Natural killer cell (primary cell): ENCODE measurements at regions not wholly inside any gene's neighbourhood (a gene's known extent, or its start where the extent isn't known, plus 50 kb on each side); places are given as distances from the start of the nearest gene placed in this dataset.

Source experiments
- ATAC-seq, 3 donors: fragments of 150-1000 bp in 2 of 3; fragments of 200-7000 bp in 1 of 3; cut with Tn5 transposase; 1 replicate in 1 of 3; 2 replicates in 2 of 3; pipeline ENCODE4 v1.10.0; 2021; ENCODE audit warnings: mild to moderate bottlenecking in 2 of 3, moderate library complexity in 2 of 3
- DNase-seq, 2 donors: peaks; one replicate each; pipeline versions ENCODE4 v3.0.0 to v3.0.0-alpha.2; 2013 to 2021; ENCODE audit warnings: mixed read lengths in 1 of 2
- H3K27ac ChIP-seq: one replicate; pipeline ENCODE4 v1.5.1; 2013; ENCODE audit warnings: mild to moderate bottlenecking, low read length
- H3K27me3 ChIP-seq: one replicate; pipeline ENCODE4 v1.6.1; 2013; ENCODE audit warnings: low read length; ENCODE audit not compliant: control insufficient read depth, insufficient read depth
- H3K36me3 ChIP-seq: one replicate; pipeline ENCODE4 v1.6.1; 2013; ENCODE audit warnings: low read length; ENCODE audit not compliant: control insufficient read depth, insufficient read depth
- H3K4me1 ChIP-seq: one replicate; pipeline ENCODE4 v1.6.1; 2013; ENCODE audit warnings: low read length; ENCODE audit not compliant: control insufficient read depth, insufficient read depth
- H3K4me3 ChIP-seq: one replicate; pipeline ENCODE4 v1.5.1; 2013; ENCODE audit warnings: low read length
- H3K9me3 ChIP-seq: one replicate; pipeline ENCODE4 v1.6.1; 2013; ENCODE audit warnings: low read length; ENCODE audit not compliant: control insufficient read depth, insufficient read depth
- H3K27ac Mint-ChIP-seq, 2 donors: one replicate each; pipeline ENCODE4 v1.8.0; 2022; ENCODE audit warnings: mild to moderate bottlenecking in 2 of 2, mixed read lengths in 2 of 2, moderate library complexity in 1 of 2
- H3K27me3 Mint-ChIP-seq, 2 donors: one replicate each; pipeline ENCODE4 v1.8.0; 2022; ENCODE audit warnings: low read depth in 2 of 2, mixed read lengths in 2 of 2
- H3K36me3 Mint-ChIP-seq: one replicate; pipeline ENCODE4 v1.8.0; 2022; ENCODE audit warnings: mixed read lengths
- H3K4me1 Mint-ChIP-seq, 2 donors: one replicate each; pipeline ENCODE4 v1.8.0; 2022; ENCODE audit warnings: mixed read lengths in 2 of 2
- H3K4me3 Mint-ChIP-seq: one replicate; pipeline ENCODE4 v1.8.0; 2022; ENCODE audit warnings: mild to moderate bottlenecking, moderate library complexity, mixed read lengths
- H3K9me3 Mint-ChIP-seq, 2 donors: one replicate each; pipeline ENCODE4 v1.8.0; 2022; ENCODE audit warnings: mixed read lengths in 2 of 2
- WGBS: methylation state at CpG from one replicate; pipeline ENCODE4 v1.1.7; 2013; ENCODE audit warnings: missing lambda C conversion rate; ENCODE audit not compliant: insufficient coverage; 5-methylcytosine and 5-hydroxymethylcytosine counted together
- intact Hi-C: fragments of 100-400 bp; cut with micrococcal nuclease; formaldehyde crosslinking; loops from one replicate; pipeline ENCODE4 v1.14.2; 2022
- TF ChIP-seq, protein P1 (sequence below): fragments of 200-600 bp; IDR thresholded peaks from one replicate; pipeline ENCODE4 v1.8.0; 2022; ENCODE audit warnings: antibody characterized with exemption

DNA sequence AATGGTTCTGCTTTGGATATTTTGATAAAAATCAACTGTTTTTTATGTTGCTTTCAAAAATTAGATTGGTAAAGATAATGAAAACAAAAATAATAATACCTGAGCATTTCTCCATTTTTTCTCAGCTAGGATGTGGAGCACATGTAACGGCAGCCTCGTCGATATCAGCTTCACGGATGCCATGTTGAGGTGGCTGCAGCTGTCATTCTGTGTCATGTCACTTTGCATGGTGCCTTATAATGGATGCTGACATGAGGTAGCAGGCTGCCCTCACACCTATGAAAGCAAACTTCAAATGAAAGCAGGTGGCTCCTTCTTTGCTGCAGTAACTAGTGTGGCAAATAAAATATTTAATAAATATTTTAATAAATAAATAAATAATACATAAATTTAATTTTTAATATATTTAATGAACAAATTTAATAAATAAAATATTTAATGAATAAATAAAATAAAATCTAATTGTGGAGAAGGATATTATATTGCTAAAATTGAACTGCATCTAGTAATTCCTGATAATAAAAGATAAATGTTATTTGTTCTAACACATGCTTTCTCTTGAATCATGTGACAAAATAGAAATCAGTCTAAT lies 955.7 kb upstream of the SLC10A2 start:
- Mint-ChIP-seq H3K27ac (no peak overlapping the region), H3K9me3 (peaks cover 10 to 21% of the 10 kb centered on the region in 2 donors), H3K4me3 (no peak overlapping the region), H3K4me1 (no peaks in the 10 kb centered on the region), H3K36me3 (peaks cover 5% of the 10 kb centered on the region), H3K27me3 (no peaks in the 10 kb centered on the region)
- intact Hi-C loops: no loop called here
- DNase-seq: no peak
- Histone ChIP-seq H3K36me3 (no peaks in the 10 kb centered on the region), H3K27ac (no peak overlapping the region), H3K27me3 (no peaks in the 10 kb centered on the region), H3K4me1 (no peaks in the 10 kb centered on the region), H3K9me3 (no peaks in the 10 kb centered on the region), H3K4me3 (no peak overlapping the region)
- 94% methylated on average over 4 of the region's 4 CpGs for WGBS
- TF ChIP-seq, protein P1, sequence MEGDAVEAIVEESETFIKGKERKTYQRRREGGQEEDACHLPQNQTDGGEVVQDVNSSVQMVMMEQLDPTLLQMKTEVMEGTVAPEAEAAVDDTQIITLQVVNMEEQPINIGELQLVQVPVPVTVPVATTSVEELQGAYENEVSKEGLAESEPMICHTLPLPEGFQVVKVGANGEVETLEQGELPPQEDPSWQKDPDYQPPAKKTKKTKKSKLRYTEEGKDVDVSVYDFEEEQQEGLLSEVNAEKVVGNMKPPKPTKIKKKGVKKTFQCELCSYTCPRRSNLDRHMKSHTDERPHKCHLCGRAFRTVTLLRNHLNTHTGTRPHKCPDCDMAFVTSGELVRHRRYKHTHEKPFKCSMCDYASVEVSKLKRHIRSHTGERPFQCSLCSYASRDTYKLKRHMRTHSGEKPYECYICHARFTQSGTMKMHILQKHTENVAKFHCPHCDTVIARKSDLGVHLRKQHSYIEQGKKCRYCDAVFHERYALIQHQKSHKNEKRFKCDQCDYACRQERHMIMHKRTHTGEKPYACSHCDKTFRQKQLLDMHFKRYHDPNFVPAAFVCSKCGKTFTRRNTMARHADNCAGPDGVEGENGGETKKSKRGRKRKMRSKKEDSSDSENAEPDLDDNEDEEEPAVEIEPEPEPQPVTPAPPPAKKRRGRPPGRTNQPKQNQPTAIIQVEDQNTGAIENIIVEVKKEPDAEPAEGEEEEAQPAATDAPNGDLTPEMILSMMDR: no peak
- no peak for ATAC-seq

DNA sequence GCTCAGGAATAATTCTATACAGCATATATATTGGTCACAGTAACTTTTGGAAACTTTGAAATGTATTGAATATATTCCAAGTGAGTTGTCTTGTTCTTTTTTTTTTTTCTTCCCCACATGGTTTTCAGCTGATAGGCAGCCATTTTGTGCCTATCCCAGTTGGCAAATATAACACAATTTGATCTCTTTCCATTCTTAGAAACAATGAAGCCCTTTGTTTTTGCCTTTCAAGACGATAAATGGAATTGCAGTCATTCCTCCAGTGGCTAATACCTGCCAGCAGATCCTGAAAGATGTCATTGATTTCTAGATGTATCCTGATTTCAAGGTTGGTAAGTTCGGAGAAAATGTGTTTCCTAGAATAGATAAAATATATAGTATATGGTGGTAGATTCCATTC lies 951.1 kb upstream of the SLC10A2 start:
- intact Hi-C loops: no loop called here
- no peaks in the 10 kb centered on the region for H3K27me3 ChIP-seq
- Mint-ChIP-seq H3K27me3 (no peaks in the 10 kb centered on the region), H3K27ac (no peak overlapping the region), H3K4me1 (no peaks in the 10 kb centered on the region), H3K36me3 (no peaks in the 10 kb centered on the region), H3K9me3 (peaks cover 6 to 9% of the 10 kb centered on the region in 2 donors), H3K4me3 (no peak overlapping the region)
- TF ChIP-seq, protein P1: no peak
- H3K4me1 ChIP-seq: no peaks in the 10 kb centered on the region
- no peaks in the 10 kb centered on the region for H3K36me3 ChIP-seq
- ATAC-seq: no peak
- no peak overlapping the region for H3K27ac ChIP-seq
- H3K4me3 ChIP-seq: no peak overlapping the region
- 88% methylated on average over 2 of the region's 2 CpGs for WGBS
- H3K9me3 ChIP-seq: no peaks in the 10 kb centered on the region
- DNase-seq: no peak

DNA sequence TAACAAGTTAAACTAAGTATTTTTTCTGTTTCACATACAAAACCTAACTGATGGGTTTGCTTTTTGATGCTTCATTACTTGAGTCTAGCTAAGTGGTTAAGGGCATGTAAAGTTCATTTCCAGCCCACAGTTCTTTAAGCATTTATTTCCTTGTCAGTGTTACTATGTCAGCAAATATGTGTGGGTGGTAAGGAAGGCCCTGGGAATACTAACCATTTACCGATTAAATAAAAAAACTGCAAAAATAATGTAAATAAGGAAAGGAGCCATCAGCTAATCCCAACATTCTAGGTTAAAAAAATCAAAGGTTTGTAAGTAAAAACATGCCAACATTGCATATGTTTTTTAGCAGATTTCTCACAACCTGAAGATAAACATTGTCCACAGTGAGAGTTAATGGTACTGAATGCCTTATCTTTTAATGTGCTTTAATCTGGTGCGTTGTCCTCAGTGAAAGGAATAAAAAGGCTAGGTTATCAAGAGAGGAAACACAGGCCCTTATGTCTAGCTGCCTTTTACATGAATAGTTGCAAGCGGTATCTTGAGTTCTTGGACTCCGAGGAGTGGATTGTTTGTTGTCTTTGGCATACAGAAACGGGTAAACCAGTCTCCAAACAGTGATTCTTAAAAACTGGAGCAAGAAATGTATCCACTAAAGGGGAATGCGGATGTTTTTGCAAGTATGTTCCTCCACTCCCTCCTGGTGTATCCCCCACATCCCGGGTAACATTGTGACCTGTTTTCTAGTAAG lies 949.6 kb upstream of the SLC10A2 start:
- H3K27ac ChIP-seq: no peak overlapping the region
- WGBS: 90% methylated on average over 5 of the region's 7 CpGs

More for the DNA sequence above, 949.6 kb upstream of the SLC10A2 start:
- H3K4me1 ChIP-seq: no peaks in the 10 kb centered on the region
- Mint-ChIP-seq H3K4me1 (no peaks in the 10 kb centered on the region), H3K9me3 (peaks cover 8 to 12% of the 10 kb centered on the region in 2 donors), H3K4me3 (no peak overlapping the region), H3K27me3 (no peaks in the 10 kb centered on the region), H3K27ac (no peak overlapping the region), H3K36me3 (no peaks in the 10 kb centered on the region)
- H3K9me3 ChIP-seq: no peaks in the 10 kb centered on the region
- no peak for ATAC-seq
- intact Hi-C loops: no loop called here
- H3K4me3 ChIP-seq: no peak overlapping the region
- DNase-seq: no peak
- H3K36me3 ChIP-seq: no peaks in the 10 kb centered on the region
- H3K27me3 ChIP-seq: no peaks in the 10 kb centered on the region
- TF ChIP-seq, protein P1: no peak
